Caco-2 (cell line): ENCODE measurements at regions not wholly inside any gene's neighbourhood (a gene's known extent, or its start where the extent isn't known, plus 50 kb on each side); places are given as distances from the start of the nearest gene placed in this dataset.

Experiments used
- BruUV-seq: library from RNA; stranded (reverse); fragments of 400-500 nt; replicated peaks from 2 replicates; lab custom pipeline; 2021; lab: Mats Ljungman, UMichigan
- CTCF ChIA-PET: fragments of 300-600 bp; sonication (Branson Sonifier 250); formaldehyde crosslinking; loops from one replicate; lab custom pipeline; 2022; ENCODE audit warnings: antibody characterized with exemption; lab: Charles Lee
- POLR2A ChIA-PET: fragments of 300-600 bp; sonication (Branson Sonifier 250); formaldehyde crosslinking; loops from one replicate; lab custom pipeline; 2022; ENCODE audit warnings: antibody characterized with exemption; lab: Charles Lee
- DNase-seq, 2 experiments: peaks; one replicate each; pipeline versions ENCODE4 v3.0.0 to v3.0.0-alpha.2; 2020 to 2022
- H3K27me3 ChIP-seq: replicated peaks from 2 replicates; pipeline ENCODE4 v1.6.0; 2011; ENCODE audit warnings: low read length; ENCODE audit not compliant: control insufficient read depth, insufficient read depth
- H3K36me3 ChIP-seq: 2 replicates; pipeline ENCODE4 v1.5.1; 2011; ENCODE audit warnings: low read length; ENCODE audit not compliant: control insufficient read depth, insufficient read depth
- H3K4me1 ChIP-seq: fragments of 250-450 bp; sonication (Bioruptor Pico); 2 replicates; pipeline ENCODE4 v1.5.1; 2020; ENCODE audit warnings: mild to moderate bottlenecking
- H3K4me3 ChIP-seq: 2 replicates; pipeline ENCODE4 v1.5.1; 2011; ENCODE audit warnings: low read depth, mild to moderate bottlenecking, control low read depth, low read length
- H3K9me3 ChIP-seq: fragments of 250-450 bp; sonication (Bioruptor Pico); 2 replicates; pipeline ENCODE4 v1.5.1; 2020; ENCODE audit warnings: mild to moderate bottlenecking, moderate library complexity
- H3K27ac Mint-ChIP-seq: one replicate; pipeline ENCODE4 v1.8.0; 2022; ENCODE audit warnings: mixed read lengths; ENCODE audit not compliant: unreplicated experiment
- H3K27me3 Mint-ChIP-seq: one replicate; pipeline ENCODE4 v1.8.0; 2022; ENCODE audit warnings: mixed read lengths; ENCODE audit not compliant: insufficient read depth, unreplicated experiment
- H3K36me3 Mint-ChIP-seq: one replicate; pipeline ENCODE4 v1.8.0; 2022; ENCODE audit warnings: mild to moderate bottlenecking, mixed read lengths; ENCODE audit not compliant: insufficient read depth, unreplicated experiment
- H3K4me1 Mint-ChIP-seq: one replicate; pipeline ENCODE4 v1.8.0; 2022; ENCODE audit warnings: low read depth, mixed read lengths; ENCODE audit not compliant: unreplicated experiment
- H3K4me3 Mint-ChIP-seq: one replicate; pipeline ENCODE4 v1.8.0; 2022; ENCODE audit warnings: mild to moderate bottlenecking, moderate library complexity, mixed read lengths; ENCODE audit not compliant: unreplicated experiment
- H3K9me3 Mint-ChIP-seq: one replicate; pipeline ENCODE4 v1.8.0; 2022; ENCODE audit warnings: mixed read lengths; ENCODE audit not compliant: unreplicated experiment
- intact Hi-C: fragments of 100-400 bp; cut with micrococcal nuclease; formaldehyde crosslinking; loops from one replicate; pipeline ENCODE4 v1.10.0; 2022; ENCODE audit not compliant: unreplicated experiment
- TF ChIP-seq, protein P1 (sequence below), 2 experiments: fragments of 200-600 bp in 1 of 2; IDR thresholded peaks; 1 replicate in 1 of 2; 2 replicates in 1 of 2; pipeline versions ENCODE4 v1.5.1 to v1.8.0; 2011 to 2022; ENCODE audit warnings: antibody characterized with exemption in 1 of 2, control low read depth in 1 of 2, inconsistent platforms in 1 of 2, low read depth in 1 of 2, low read length in 1 of 2, mild to moderate bottlenecking in 1 of 2, moderate library complexity in 1 of 2; ENCODE audit not compliant: insufficient read depth in 1 of 2, severe bottlenecking in 1 of 2, unreplicated experiment in 1 of 2

GRCh38 chr2:146821836-146822316 lies 1023.0 kb upstream of the ACVR2A start:
- Mint-ChIP-seq H3K4me3 (no peak overlapping the region), H3K4me1 (no peaks in the 10 kb centered on the region), H3K27me3 (no peaks in the 10 kb centered on the region), H3K9me3 (no peaks in the 10 kb centered on the region), H3K27ac (no peak overlapping the region), H3K36me3 (no peaks in the 10 kb centered on the region)
- ChIA-PET CTCF (no interaction called here), POLR2A (no interaction called here)
- Histone ChIP-seq H3K36me3 (no peaks in the 10 kb centered on the region), H3K9me3 (no peaks in the 10 kb centered on the region), H3K4me1 (no peaks in the 10 kb centered on the region), H3K4me3 (no peak overlapping the region), H3K27me3 (no peaks in the 10 kb centered on the region)
- intact Hi-C loops = no loop called here
- DNase-seq = no peak
- BruUV-seq = no TSS peak
- TF ChIP-seq, protein P1, sequence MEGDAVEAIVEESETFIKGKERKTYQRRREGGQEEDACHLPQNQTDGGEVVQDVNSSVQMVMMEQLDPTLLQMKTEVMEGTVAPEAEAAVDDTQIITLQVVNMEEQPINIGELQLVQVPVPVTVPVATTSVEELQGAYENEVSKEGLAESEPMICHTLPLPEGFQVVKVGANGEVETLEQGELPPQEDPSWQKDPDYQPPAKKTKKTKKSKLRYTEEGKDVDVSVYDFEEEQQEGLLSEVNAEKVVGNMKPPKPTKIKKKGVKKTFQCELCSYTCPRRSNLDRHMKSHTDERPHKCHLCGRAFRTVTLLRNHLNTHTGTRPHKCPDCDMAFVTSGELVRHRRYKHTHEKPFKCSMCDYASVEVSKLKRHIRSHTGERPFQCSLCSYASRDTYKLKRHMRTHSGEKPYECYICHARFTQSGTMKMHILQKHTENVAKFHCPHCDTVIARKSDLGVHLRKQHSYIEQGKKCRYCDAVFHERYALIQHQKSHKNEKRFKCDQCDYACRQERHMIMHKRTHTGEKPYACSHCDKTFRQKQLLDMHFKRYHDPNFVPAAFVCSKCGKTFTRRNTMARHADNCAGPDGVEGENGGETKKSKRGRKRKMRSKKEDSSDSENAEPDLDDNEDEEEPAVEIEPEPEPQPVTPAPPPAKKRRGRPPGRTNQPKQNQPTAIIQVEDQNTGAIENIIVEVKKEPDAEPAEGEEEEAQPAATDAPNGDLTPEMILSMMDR (IDR thresholded peaks at IDR 0.05; ENCODE audit: insufficient read depth in 1 of 2, low read depth in 1 of 2, low read length in 1 of 2, severe bottlenecking in 1 of 2, unreplicated experiment in 1 of 2) = no peak

DNA sequence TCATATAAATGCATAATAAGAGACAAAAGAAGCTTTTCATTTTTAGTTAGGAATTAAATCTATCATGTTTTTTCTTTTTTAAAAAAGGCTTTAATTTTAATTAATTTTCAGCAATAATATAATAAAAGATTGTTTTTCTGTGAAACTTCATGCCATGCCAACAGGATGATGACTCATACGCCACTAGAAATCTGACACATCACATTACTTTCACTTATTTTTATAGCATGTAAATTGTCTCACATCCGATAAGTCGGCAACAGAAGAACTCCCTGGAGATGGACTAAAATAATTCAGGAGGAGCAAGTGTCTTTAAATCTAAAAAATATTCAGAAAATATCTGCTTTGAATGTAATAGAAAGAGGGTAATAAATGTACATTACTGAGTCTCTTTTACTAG lies 1024.2 kb upstream of the ACVR2A start:
- Histone ChIP-seq H3K4me1 (no peaks in the 10 kb centered on the region), H3K36me3 (no peaks in the 10 kb centered on the region), H3K4me3 (no peak overlapping the region), H3K9me3 (no peaks in the 10 kb centered on the region), H3K27me3 (no peaks in the 10 kb centered on the region)
- H3K9me3 Mint-ChIP-seq = no peaks in the 10 kb centered on the region
- no peak for DNase-seq
- H3K4me1 Mint-ChIP-seq = no peaks in the 10 kb centered on the region
- H3K36me3 Mint-ChIP-seq = no peaks in the 10 kb centered on the region
- no TSS peak for BruUV-seq
- ChIA-PET POLR2A (no interaction called here), CTCF (no interaction called here)
- TF ChIP-seq, protein P1 (IDR thresholded peaks at IDR 0.05; ENCODE audit: insufficient read depth in 1 of 2, low read depth in 1 of 2, low read length in 1 of 2, severe bottlenecking in 1 of 2, unreplicated experiment in 1 of 2) = no peak
- H3K27me3 Mint-ChIP-seq = no peaks in the 10 kb centered on the region
- H3K27ac Mint-ChIP-seq = no peak overlapping the region
- no peak overlapping the region for H3K4me3 Mint-ChIP-seq
- intact Hi-C loops = no loop called here

- Histone ChIP-seq H3K4me3 (no peak overlapping the region), H3K9me3 (no peaks in the 10 kb centered on the region), H3K27me3 (no peaks in the 10 kb centered on the region), H3K4me1 (peaks cover 3% of the 10 kb centered on the region; the same call in 1 of the 2 replicates), H3K36me3 (no peaks in the 10 kb centered on the region)
- no peak for DNase-seq
- POLR2A ChIA-PET = no interaction called here
- Mint-ChIP-seq H3K36me3 (no peaks in the 10 kb centered on the region), H3K9me3 (no peaks in the 10 kb centered on the region), H3K4me1 (no peaks in the 10 kb centered on the region), H3K27ac (no peak overlapping the region), H3K4me3 (no peak overlapping the region), H3K27me3 (no peaks in the 10 kb centered on the region)
- TF ChIP-seq, protein P1 (IDR thresholded peaks at IDR 0.05; ENCODE audit: insufficient read depth in 1 of 2, low read depth in 1 of 2, low read length in 1 of 2, severe bottlenecking in 1 of 2, unreplicated experiment in 1 of 2) = no peak
- intact Hi-C loops = no loop called here
- CTCF ChIA-PET = no interaction called here
- BruUV-seq = no TSS peak
Measured at GRCh38 chr2:146818122-146818521, 1026.7 kb upstream of the ACVR2A start.
